GM12891 (cell line): ENCODE measurements at regions not wholly inside any gene's neighbourhood (a gene's known extent, or its start where the extent isn't known, plus 50 kb on each side); places are given as distances from the start of the nearest gene placed in this dataset.

ENCODE experiments used
- POLR2A ChIP-seq: IDR thresholded peaks from 2 replicates; pipeline ENCODE4 v1.6.1; 2011; ENCODE audit warnings: low read depth, low read length, control low read depth
- TAF1 ChIP-seq: IDR thresholded peaks from 2 replicates; pipeline ENCODE4 v1.6.1; 2011; ENCODE audit warnings: low read depth, low read length, control low read depth

DNA sequence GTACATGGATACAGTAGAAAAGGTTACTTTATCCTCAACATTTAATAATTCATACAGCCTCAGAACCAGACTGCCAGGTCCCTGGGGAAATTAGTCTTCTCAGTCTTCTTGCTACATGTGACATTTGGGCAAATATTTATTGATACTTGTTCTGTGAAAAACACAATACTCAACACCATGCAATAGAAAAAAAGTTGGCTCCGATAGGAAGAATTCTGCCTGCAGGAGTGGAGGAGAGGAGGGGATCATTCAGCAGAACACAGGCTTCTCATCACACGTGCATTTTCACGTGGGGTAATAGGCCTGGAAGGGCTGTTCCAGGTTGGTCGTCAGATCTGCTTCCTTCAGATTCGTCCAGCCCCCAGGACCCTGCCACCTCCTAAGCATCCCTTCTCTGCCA is 58.4 kb upstream of the ACKR3 start:
- TF ChIP-seq POLR2A (no peak), TAF1 (no peak)
